K562 (cell line): ENCODE measurements at regions not wholly inside any gene's neighbourhood (a gene's known extent, or its start where the extent isn't known, plus 50 kb on each side); places are given as distances from the start of the nearest gene placed in this dataset.

Experiments
- ATAC-seq: fragments of 200-7000 bp; cut with Tn5 transposase; 3 replicates; pipeline ENCODE4 v1.9.1; 2020; ENCODE audit warnings: moderate library complexity
- BruUV-seq: library from RNA; stranded (reverse); fragments of 400-500 nt; replicated peaks from 2 replicates; lab custom pipeline; 2021; lab: Mats Ljungman, UMichigan
- CTCF ChIA-PET: fragments of 300-600 bp; formaldehyde crosslinking; extraction: SDS; loops from one replicate; lab custom pipeline; 2021; ENCODE audit warnings: low intra/inter-chr PET ratio; lab: Yijun Ruan, JAX
- POLR2A ChIA-PET: fragments of 300-600, 350-650 bp; sonication (Branson Sonifier 250); formaldehyde crosslinking; extraction: SDS; loops from one replicate; lab custom pipeline; 2021; ENCODE audit warnings: antibody characterized with exemption, inconsistent platforms; lab: Yijun Ruan, JAX
- DNase-seq, 4 experiments: peaks; one replicate each; pipeline versions ENCODE4 v3.0.0 to v3.0.0-alpha.2; 2011 to 2018; ENCODE audit warnings: low spot score in 3 of 4, mixed read lengths in 3 of 4; ENCODE audit errors: extremely low read depth in 1 of 4
- FAIRE-seq: peaks from 2 replicates; lab custom pipeline; 2011; peaks lifted over from hg19 to GRCh38; lab: Jason Lieb, UNC
- H2AFZ ChIP-seq: 2 replicates; pipeline ENCODE4 v1.6.0; 2011; ENCODE audit warnings: low read depth, low read length, control low read depth, inconsistent platforms
- H3K27ac ChIP-seq: fragments of 200-600 bp; 3 replicates; pipeline ENCODE4 v1.8.0; 2011; ENCODE audit warnings: low read depth, mild to moderate bottlenecking, control low read depth, inconsistent platforms, low read length, moderate library complexity, mixed read lengths; ENCODE audit errors: extremely low read depth
- H3K27me3 ChIP-seq, 2 experiments: fragments of 300-600 bp in 1 of 2; 2 replicates in 1 of 2; 3 replicates in 1 of 2; pipeline versions ENCODE4 v1.6.0 to v1.8.0; 2011; ENCODE audit warnings: inconsistent platforms in 2 of 2, low read length in 2 of 2, mild to moderate bottlenecking in 1 of 2, mixed read lengths in 1 of 2, moderate library complexity in 1 of 2; ENCODE audit not compliant: control insufficient read depth in 2 of 2, insufficient read depth in 2 of 2
- H3K36me3 ChIP-seq: fragments of 300-600 bp; 3 replicates; pipeline ENCODE4 v1.8.0; 2011; ENCODE audit warnings: mild to moderate bottlenecking, low read length, inconsistent platforms; ENCODE audit not compliant: control insufficient read depth, insufficient read depth
- H3K4me1 ChIP-seq, 2 experiments: fragments of 200-600 bp in 1 of 2; replicated peaks in 1 of 2; 2 replicates in 1 of 2; 3 replicates in 1 of 2; pipeline versions ENCODE4 v1.5.1 to v1.8.0; 2011; ENCODE audit warnings: inconsistent platforms in 2 of 2, low read length in 2 of 2, mild to moderate bottlenecking in 1 of 2, mixed read lengths in 1 of 2, moderate library complexity in 1 of 2; ENCODE audit not compliant: control insufficient read depth in 2 of 2, insufficient read depth in 2 of 2
- H3K4me2 ChIP-seq: 2 replicates; pipeline ENCODE4 v1.6.1; 2011; ENCODE audit warnings: low read length, control low read depth, inconsistent platforms, mixed read lengths; ENCODE audit not compliant: insufficient read depth
- H3K4me3 ChIP-seq: fragments of 200-600 bp; sonication (generic), shearing (Covaris generic); 2 replicates; pipeline ENCODE4 v1.5.1; 2016; ENCODE audit warnings: control low read depth, inconsistent platforms
- H3K79me2 ChIP-seq: fragments of 200-600 bp; 3 replicates; pipeline ENCODE4 v1.8.0; 2011; ENCODE audit warnings: low read length, inconsistent platforms; ENCODE audit not compliant: control insufficient read depth, insufficient read depth
- H3K9ac ChIP-seq, 2 experiments: 2 replicates each; pipeline versions ENCODE4 v1.6.0 to v1.6.1; 2011; ENCODE audit warnings: low read depth in 2 of 2, low read length in 2 of 2, control low read depth in 1 of 2, inconsistent platforms in 1 of 2, mild to moderate bottlenecking in 1 of 2, mixed read lengths in 1 of 2; ENCODE audit not compliant: insufficient read depth in 1 of 2
- H3K9me1 ChIP-seq: one replicate; pipeline ENCODE4 v1.6.0; 2011; ENCODE audit warnings: inconsistent platforms, mild to moderate bottlenecking, low read length, moderate library complexity; ENCODE audit not compliant: control insufficient read depth, insufficient read depth
- H3K9me3 ChIP-seq: replicated peaks from 2 replicates; pipeline ENCODE4 v1.5.1; 2011; ENCODE audit warnings: low read depth, low read length, inconsistent platforms; ENCODE audit not compliant: control insufficient read depth, insufficient read depth
- H4K20me1 ChIP-seq: replicated peaks from 2 replicates; pipeline ENCODE4 v1.6.1; 2011; ENCODE audit warnings: low read length, inconsistent platforms, mixed read lengths; ENCODE audit not compliant: control insufficient read depth, insufficient read depth
- CAMTA2 ChIP-seq: fragments of 250-450 bp; sonication (Bioruptor Pico); conservative IDR thresholded peaks from 2 replicates; pipeline ENCODE4 v1.5.1; 2022
- CBFA2T3 ChIP-seq: fragments of 450-650 bp; IDR thresholded peaks from 2 replicates; pipeline ENCODE4 v1.6.1; 2017
- CXXC5 ChIP-seq: fragments of 250-450 bp; sonication (Bioruptor Pico); IDR thresholded peaks from 2 replicates; pipeline ENCODE4 v1.8.0; 2022; ENCODE audit warnings: inconsistent platforms, mild to moderate bottlenecking, moderate library complexity
- GTF2B ChIP-seq: IDR thresholded peaks from 2 replicates; pipeline ENCODE4 v1.6.1; 2011; ENCODE audit not compliant: insufficient read length; ENCODE audit errors: extremely low read depth
- GTF3C2 ChIP-seq: IDR thresholded peaks from 3 replicates; pipeline ENCODE4 v1.6.1; 2011; ENCODE audit warnings: borderline replicate concordance, mild to moderate bottlenecking, moderate library complexity; ENCODE audit not compliant: insufficient read length; ENCODE audit errors: extremely low read depth
- HNRNPUL1 ChIP-seq: fragments of 200-400 bp; formaldehyde crosslinking; IDR thresholded peaks from 2 replicates; pipeline ENCODE4 v1.6.1; 2017; ENCODE audit warnings: low read length
- MAFF ChIP-seq: IDR thresholded peaks from 2 replicates; pipeline ENCODE4 v1.6.1; 2012; ENCODE audit warnings: low read length, improper control_type of control experiment
- MAFG ChIP-seq: fragments of 450-650 bp; conservative IDR thresholded peaks from 2 replicates; pipeline ENCODE4 v1.6.1; 2016; ENCODE audit warnings: missing genetic modification characterization, missing compliant biosample characterization
- MAFK ChIP-seq: IDR thresholded peaks from 2 replicates; pipeline ENCODE4 v1.6.1; 2011; ENCODE audit warnings: low read length, improper control_type of control experiment
- MYNN ChIP-seq, 2 experiments: sonication (generic); formaldehyde crosslinking in 1 of 2; IDR thresholded peaks; 2 replicates each; pipeline versions ENCODE4 v1.5.0 to v1.6.1; 2016 to 2020; ENCODE audit warnings: antibody characterized with exemption in 1 of 2, missing genetic modification reagents in 1 of 2
- NFIC ChIP-seq: fragments of 450-650 bp; IDR thresholded peaks from 2 replicates; pipeline ENCODE4 v1.6.1; 2017; ENCODE audit warnings: mild to moderate bottlenecking, inconsistent platforms
- NRF1 ChIP-seq, 2 experiments: fragments of 450-650 bp; IDR thresholded peaks in 1 of 2; conservative IDR thresholded peaks in 1 of 2; 2 replicates each; pipeline ENCODE4 v1.6.1; 2014; ENCODE audit warnings: mild to moderate bottlenecking in 2 of 2
- PCBP1 ChIP-seq: fragments of 200-400 bp; formaldehyde crosslinking; IDR thresholded peaks from 2 replicates; pipeline ENCODE4 v1.6.1; 2018; ENCODE audit warnings: mild to moderate bottlenecking, low read depth, low read length; ENCODE audit not compliant: poor library complexity, severe bottlenecking
- THRA ChIP-seq: fragments of 450-650 bp; IDR thresholded peaks from 2 replicates; pipeline ENCODE4 v1.6.1; 2017; ENCODE audit warnings: mild to moderate bottlenecking, moderate library complexity
- ZFP36 ChIP-seq: fragments of 150-350 bp; IDR thresholded peaks from 2 replicates; pipeline ENCODE4 v1.6.1; 2018; ENCODE audit warnings: low read length, low read depth; ENCODE audit not compliant: partially characterized antibody
- WGBS: fragments of 100-300 bp; shearing (Covaris generic); methylation state at CpG from one replicate; pipeline ENCODE4 v1.1.6; 2016; ENCODE audit warnings: low coverage, mixed read lengths; ENCODE audit not compliant: insufficient coverage; ENCODE audit errors: missing lambda C conversion rate; 5-methylcytosine and 5-hydroxymethylcytosine counted together
- in situ Hi-C: fragments of 300-500 bp; cut with MboI; formaldehyde crosslinking; loops from 4 replicates; pipeline ENCODE4 v1.15.0; 2018; ENCODE audit warnings: inconsistent platforms, mixed read lengths
- intact Hi-C: fragments of 100-400 bp; cut with micrococcal nuclease; formaldehyde crosslinking; loops from 2 replicates; pipeline ENCODE4 v1.14.2; 2022

- TF ChIP-seq MAFK (peak; percentile 36), THRA (no peak), CAMTA2 (CRISPR knock-in tag) (no peak), MAFG (tag) (peak; percentile 48; the same call in 1 of the 2 replicates), MAFF (peak; percentile 31; the same call in 1 of the 2 replicates), HNRNPUL1 (no peak), NFIC (no peak), ZFP36 (no peak)
Observed at GRCh38 chr11:109996060-109996459, 97.1 kb upstream of the ZC3H12C start (continued).

- no peak for ATAC-seq
- Histone ChIP-seq H3K4me1 (no peaks in the 10 kb centered on the region; a peak in 3 of 5 replicates), H3K4me3 (no peak overlapping the region), H3K36me3 (no peaks in the 10 kb centered on the region), H3K27me3 (no peaks in the 10 kb centered on the region), H3K9me1 (no peaks in the 10 kb centered on the region), H3K27ac (no peak overlapping the region), H3K9me3 (no peaks in the 10 kb centered on the region), H3K79me2 (no peaks in the 10 kb centered on the region), H3K4me2 (no peak overlapping the region), H4K20me1 (no peaks in the 10 kb centered on the region), H2AFZ (no peak overlapping the region), H3K9ac (no peak overlapping the region)
- in situ Hi-C loops (no loop called here), intact Hi-C loops (no loop called here)
- BruUV-seq: no TSS peak
- 43% methylated on average over 3 of the region's 3 CpGs for WGBS
- FAIRE-seq: no peak
- no peak for DNase-seq
- TF ChIP-seq MYNN (IDR thresholded peaks at IDR 0.05) (no peak), MYNN (CRISPR knock-in tag; IDR thresholded peaks at IDR 0.05) (no peak), NRF1 (conservative IDR thresholded peaks at IDR 0.05 in 1 of 2, IDR thresholded peaks at IDR 0.05 in 1 of 2) (no peak), CBFA2T3 (no peak), GTF2B (no peak), PCBP1 (no peak), CXXC5 (CRISPR knock-in tag) (no peak), GTF3C2 (no peak)
- CTCF ChIA-PET: interaction anchor here (0.6 kb wide), 1 partner anchor 46 kb away, joined by 3 read pairs; no protein-coding TSS in a partner anchor
- POLR2A ChIA-PET: no interaction called here
Observed at GRCh38 chr11:109998921-109999320, 94.3 kb upstream of the ZC3H12C start.
